C4-2B (cell line): ENCODE measurements at regions not wholly inside any gene's neighbourhood (a gene's known extent, or its start where the extent isn't known, plus 50 kb on each side); places are given as distances from the start of the nearest gene placed in this dataset.
"Not testable (repeated sequence)": the region's sequence is repeated elsewhere in the genome, so short reads cannot be mapped to it uniquely, and the experiment has no call there.

Experiments used
- H3K27ac ChIP-seq: fragments of 450-650 bp; 2 replicates; pipeline ENCODE4 v1.5.1; 2017
- CTCF ChIP-seq: fragments of 450-650 bp; conservative IDR thresholded peaks from 2 replicates; pipeline ENCODE4 v1.5.1; 2017; ENCODE audit warnings: mild to moderate bottlenecking
- ZFX ChIP-seq: fragments of 450-650 bp; IDR thresholded peaks from 2 replicates; pipeline ENCODE4 v1.6.1; 2017

GRCh38 chr2:192901446-192901845 lies 706.7 kb upstream of the TMEFF2 start:
- H3K27ac ChIP-seq: no peak overlapping the region
- no peak for TF ChIP-seq CTCF
- TF ChIP-seq ZFX: no peak

GRCh38 chr2:192899466-192899865 lies 704.7 kb upstream of the TMEFF2 start:
- no peak for TF ChIP-seq ZFX
- no peak for TF ChIP-seq CTCF

GRCh38 chr2:192893976-192894375 lies 699.2 kb upstream of the TMEFF2 start:
- H3K27ac ChIP-seq: not testable (repeated sequence)

More at GRCh38 chr2:192899466-192899865, 704.7 kb upstream of the TMEFF2 start:
- no peak overlapping the region for H3K27ac ChIP-seq

GRCh38 chr2:192888109-192888508 lies 693.4 kb upstream of the TMEFF2 start:
- TF ChIP-seq CTCF (no peak), ZFX (no peak)
- H3K27ac ChIP-seq: no peak overlapping the region

DNA sequence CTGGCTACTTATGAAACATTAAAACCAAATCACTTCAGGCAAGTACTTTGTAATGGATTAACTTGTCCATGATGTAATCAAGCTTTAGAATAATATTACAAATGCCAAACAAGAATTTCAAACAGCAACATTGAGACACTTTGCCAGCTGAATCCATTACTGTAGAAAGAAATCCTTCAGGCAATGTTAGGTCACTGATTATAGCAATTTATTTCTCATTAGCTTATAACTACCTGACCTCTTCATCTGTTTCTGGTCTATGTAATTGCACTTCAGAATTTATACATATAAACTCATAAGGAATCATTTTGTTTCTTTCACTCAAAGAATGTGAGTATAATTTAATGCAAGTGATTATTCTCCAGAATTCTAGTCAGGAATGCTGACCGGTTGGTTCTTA lies 692.6 kb upstream of the TMEFF2 start:
- TF ChIP-seq ZFX: no peak
- TF ChIP-seq CTCF: no peak
- H3K27ac ChIP-seq: no peak overlapping the region

- no peak overlapping the region for H3K27ac ChIP-seq
- TF ChIP-seq CTCF (no peak), ZFX (no peak)
These were observed 691.9 kb upstream of the TMEFF2 start for GRCh38 chr2:192886636-192887035.

- H3K27ac ChIP-seq: no peak overlapping the region
- TF ChIP-seq ZFX (no peak), CTCF (no peak)
These were observed 690.9 kb upstream of the TMEFF2 start for GRCh38 chr2:192885569-192886160.

DNA sequence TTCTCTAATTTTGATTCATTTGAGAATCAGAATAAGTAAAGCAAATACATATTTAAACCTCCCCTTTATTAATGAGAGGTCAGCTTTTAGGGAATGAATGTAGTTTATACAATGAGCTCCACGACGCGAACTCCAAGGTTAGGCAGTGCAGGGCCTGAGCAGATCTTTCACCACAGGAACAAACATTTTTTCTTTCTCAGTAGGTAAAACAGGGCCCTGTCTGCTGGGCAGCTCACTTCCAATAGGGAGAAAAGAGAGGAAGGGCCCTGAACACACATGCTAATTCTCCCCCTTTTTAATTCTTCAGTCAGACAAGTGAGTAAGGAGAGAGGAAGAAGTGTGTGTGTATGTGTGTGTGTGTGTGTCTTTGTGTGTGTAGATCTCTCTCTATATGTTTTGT lies 682.4 kb upstream of the TMEFF2 start:
- TF ChIP-seq CTCF: no peak
- TF ChIP-seq ZFX: no peak
- no peak overlapping the region for H3K27ac ChIP-seq
